MCF 10A (cell line): ENCODE measurements at regions not wholly inside any gene's neighbourhood (a gene's known extent, or its start where the extent isn't known, plus 50 kb on each side); places are given as distances from the start of the nearest gene placed in this dataset.

Experiments
- BruUV-seq: library from RNA; stranded (reverse); fragments of 400-500 nt; replicated peaks from 2 replicates; lab custom pipeline; 2021; lab: Mats Ljungman, UMichigan
- CTCF ChIA-PET: fragments of 300-600 bp; sonication (Branson Sonifier 250); formaldehyde crosslinking; extraction: SDS; loops from one replicate; lab custom pipeline; 2021; ENCODE audit warnings: antibody characterized with exemption, inconsistent platforms; lab: Yijun Ruan, JAX
- POLR2A ChIA-PET: fragments of 300-600, 350-650 bp; sonication (Branson Sonifier 250); formaldehyde crosslinking; extraction: SDS; loops from one replicate; lab custom pipeline; 2020; ENCODE audit warnings: antibody characterized with exemption, inconsistent platforms; lab: Yijun Ruan, JAX
- DNase-seq: peaks from one replicate; pipeline ENCODE4 v3.0.0-alpha.2; 2018; ENCODE audit not compliant: unreplicated experiment
- H3K27ac Mint-ChIP-seq: one replicate; pipeline ENCODE4 v1.8.0; 2022; ENCODE audit warnings: mild to moderate bottlenecking, low read depth, mixed read lengths; ENCODE audit not compliant: unreplicated experiment
- H3K27me3 Mint-ChIP-seq: one replicate; pipeline ENCODE4 v1.8.0; 2022; ENCODE audit warnings: mixed read lengths; ENCODE audit not compliant: insufficient read depth, unreplicated experiment
- H3K36me3 Mint-ChIP-seq: one replicate; pipeline ENCODE4 v1.8.0; 2022; ENCODE audit warnings: mild to moderate bottlenecking, moderate library complexity, mixed read lengths; ENCODE audit not compliant: insufficient read depth, unreplicated experiment
- H3K4me1 Mint-ChIP-seq: one replicate; pipeline ENCODE4 v1.8.0; 2022; ENCODE audit warnings: mixed read lengths; ENCODE audit not compliant: insufficient read depth, unreplicated experiment
- H3K4me3 Mint-ChIP-seq: one replicate; pipeline ENCODE4 v1.8.0; 2022; ENCODE audit warnings: mild to moderate bottlenecking, moderate library complexity, mixed read lengths; ENCODE audit not compliant: unreplicated experiment
- H3K9me3 Mint-ChIP-seq: one replicate; pipeline ENCODE4 v1.8.0; 2022; ENCODE audit warnings: mixed read lengths; ENCODE audit not compliant: unreplicated experiment
- intact Hi-C: fragments of 100-400 bp; cut with micrococcal nuclease; formaldehyde crosslinking; loops from 2 replicates; pipeline ENCODE4 v1.14.1; 2022
- TF ChIP-seq, protein P1 (sequence below): fragments of 200-600 bp; IDR thresholded peaks from one replicate; pipeline ENCODE4 v1.8.0; 2022; ENCODE audit warnings: antibody characterized with exemption, mild to moderate bottlenecking; ENCODE audit not compliant: unreplicated experiment

DNA sequence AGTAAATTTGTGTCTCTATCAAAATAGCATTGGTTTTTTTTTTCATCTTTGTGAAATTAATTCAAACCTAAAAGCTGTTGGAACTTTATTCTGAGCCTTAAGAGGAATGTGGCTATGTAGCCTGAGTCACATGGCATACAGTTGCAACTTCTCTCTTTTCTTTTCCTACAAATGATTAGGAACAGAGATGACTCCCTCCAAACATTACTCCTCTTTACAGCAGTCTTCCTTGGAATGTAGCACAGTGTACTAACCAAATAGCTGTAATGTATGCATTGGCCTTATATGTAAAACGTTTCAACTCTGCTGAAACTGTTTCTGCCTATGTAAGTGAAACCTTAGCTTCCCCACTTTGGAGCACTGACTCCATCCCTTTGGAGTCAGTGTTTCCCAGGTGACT lies 100.9 kb upstream of the MAP1B start:
- no peaks in the 10 kb centered on the region for H3K9me3 Mint-ChIP-seq
- POLR2A ChIA-PET: interaction anchor here (1.0 kb wide), 1 partner anchor 9 kb away, joined by 3 read pairs; no protein-coding TSS in a partner anchor

DNA sequence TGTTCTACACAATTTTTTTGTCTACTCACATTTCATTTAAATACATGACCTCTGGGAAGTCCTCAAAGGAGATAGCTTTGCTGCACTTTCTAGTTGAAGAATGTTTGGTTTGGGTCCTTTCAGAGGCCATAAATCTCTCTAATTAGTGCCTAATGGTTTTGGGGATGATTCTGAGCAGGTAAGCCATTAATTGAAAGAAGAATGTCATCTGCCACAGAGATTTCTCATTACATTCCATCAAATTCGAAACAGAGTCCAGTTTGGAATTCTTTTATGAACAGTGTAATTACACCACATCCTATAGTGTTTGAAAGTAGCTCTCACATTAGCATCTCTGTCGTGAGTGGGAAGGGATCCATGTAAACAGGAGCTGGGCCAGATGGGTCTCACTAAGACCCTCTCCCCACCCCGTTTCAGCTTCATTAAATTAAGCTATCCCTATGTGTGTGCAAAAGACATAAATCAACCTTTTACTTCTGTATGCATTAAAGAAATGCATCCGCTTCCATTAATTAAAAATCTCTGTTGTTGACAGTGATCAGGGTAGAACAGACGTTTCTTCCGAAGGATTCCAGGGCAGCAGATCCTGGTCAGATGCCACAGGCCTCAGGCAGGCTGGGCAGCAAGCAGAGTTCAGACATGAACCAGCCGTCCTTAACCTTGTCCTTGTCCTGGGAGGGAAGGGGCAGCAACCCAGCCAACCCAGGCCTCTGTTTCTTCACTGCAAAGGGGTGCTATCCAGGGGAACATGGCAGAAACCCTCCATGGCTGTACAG lies 99.8 kb upstream of the MAP1B start:
- CTCF ChIA-PET: interaction anchor here (1.2 kb wide), 1 partner anchor 11 kb away, joined by 5 read pairs; no protein-coding TSS in a partner anchor
- Mint-ChIP-seq H3K27ac (no peak overlapping the region), H3K4me1 (no peaks in the 10 kb centered on the region), H3K9me3 (no peaks in the 10 kb centered on the region), H3K36me3 (no peaks in the 10 kb centered on the region), H3K27me3 (peaks cover 20% of the 10 kb centered on the region), H3K4me3 (no peak overlapping the region)
- POLR2A ChIA-PET: no interaction called here
- TF ChIP-seq, protein P1, sequence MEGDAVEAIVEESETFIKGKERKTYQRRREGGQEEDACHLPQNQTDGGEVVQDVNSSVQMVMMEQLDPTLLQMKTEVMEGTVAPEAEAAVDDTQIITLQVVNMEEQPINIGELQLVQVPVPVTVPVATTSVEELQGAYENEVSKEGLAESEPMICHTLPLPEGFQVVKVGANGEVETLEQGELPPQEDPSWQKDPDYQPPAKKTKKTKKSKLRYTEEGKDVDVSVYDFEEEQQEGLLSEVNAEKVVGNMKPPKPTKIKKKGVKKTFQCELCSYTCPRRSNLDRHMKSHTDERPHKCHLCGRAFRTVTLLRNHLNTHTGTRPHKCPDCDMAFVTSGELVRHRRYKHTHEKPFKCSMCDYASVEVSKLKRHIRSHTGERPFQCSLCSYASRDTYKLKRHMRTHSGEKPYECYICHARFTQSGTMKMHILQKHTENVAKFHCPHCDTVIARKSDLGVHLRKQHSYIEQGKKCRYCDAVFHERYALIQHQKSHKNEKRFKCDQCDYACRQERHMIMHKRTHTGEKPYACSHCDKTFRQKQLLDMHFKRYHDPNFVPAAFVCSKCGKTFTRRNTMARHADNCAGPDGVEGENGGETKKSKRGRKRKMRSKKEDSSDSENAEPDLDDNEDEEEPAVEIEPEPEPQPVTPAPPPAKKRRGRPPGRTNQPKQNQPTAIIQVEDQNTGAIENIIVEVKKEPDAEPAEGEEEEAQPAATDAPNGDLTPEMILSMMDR: no peak
- intact Hi-C loops: no loop called here
- BruUV-seq: no TSS peak
- DNase-seq: no peak

More for the DNA sequence above, 100.9 kb upstream of the MAP1B start:
- no peaks in the 10 kb centered on the region for H3K4me1 Mint-ChIP-seq
- no TSS peak for BruUV-seq
- H3K27me3 Mint-ChIP-seq: peaks cover 31% of the 10 kb centered on the region
- H3K27ac Mint-ChIP-seq: no peak overlapping the region
- H3K36me3 Mint-ChIP-seq: no peaks in the 10 kb centered on the region
- TF ChIP-seq, protein P1: no peak
- CTCF ChIA-PET: no interaction called here
- intact Hi-C loops: no loop called here
- DNase-seq: no peak
- no peak overlapping the region for H3K4me3 Mint-ChIP-seq

DNA sequence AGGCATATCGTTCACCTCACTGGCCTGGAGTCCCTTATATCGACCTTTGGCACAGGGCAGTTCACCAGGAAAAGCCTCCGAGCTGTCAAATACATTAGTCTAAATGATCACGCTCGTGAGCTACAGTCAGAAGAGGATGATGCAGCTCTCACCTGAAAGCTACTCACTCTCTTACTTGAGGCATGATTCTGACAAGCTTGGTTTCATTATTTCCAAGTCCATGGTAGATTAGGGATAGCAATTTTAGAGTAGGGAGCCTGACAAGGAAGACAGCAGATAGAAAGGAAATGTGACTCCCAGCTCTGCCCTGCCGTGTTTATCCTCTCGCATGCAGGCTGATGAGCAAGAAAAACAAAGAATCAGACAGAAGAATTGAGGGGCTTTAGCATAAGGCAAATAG lies 98.0 kb upstream of the MAP1B start:
- DNase-seq: no peak
- ChIA-PET POLR2A (no interaction called here), CTCF (no interaction called here)
- intact Hi-C loops: no loop called here
- Mint-ChIP-seq H3K27me3 (peaks cover 2% of the 10 kb centered on the region), H3K27ac (no peak overlapping the region), H3K4me3 (no peak overlapping the region), H3K9me3 (no peaks in the 10 kb centered on the region), H3K4me1 (no peaks in the 10 kb centered on the region), H3K36me3 (no peaks in the 10 kb centered on the region)
- no TSS peak for BruUV-seq
- TF ChIP-seq, protein P1: no peak

DNA sequence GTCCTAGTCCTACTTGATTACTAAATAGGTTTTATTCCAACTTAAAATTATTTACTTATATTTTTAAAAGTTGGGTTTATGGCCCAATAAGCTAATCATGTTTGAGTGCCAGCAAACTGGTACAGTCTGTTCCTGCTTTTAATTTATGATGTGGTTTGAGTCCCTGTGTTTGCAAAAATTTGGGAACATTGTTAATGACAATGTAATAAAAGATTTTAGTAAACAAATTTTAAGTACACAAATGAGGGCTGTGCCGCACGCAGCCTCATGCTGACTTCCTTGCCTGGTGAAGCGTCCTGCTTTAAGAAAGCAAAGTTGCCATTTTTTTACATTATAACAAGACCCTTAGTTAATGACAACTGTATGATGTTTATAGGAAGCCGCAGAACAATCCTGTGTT lies 96.8 kb upstream of the MAP1B start:
- CTCF ChIA-PET: interaction anchor here (0.6 to 1.0 kb wide), 3 partner anchors 14 to 138 kb away, joined by 3 read pairs; no protein-coding TSS in a partner anchor

More for the DNA sequence above, 96.8 kb upstream of the MAP1B start:
- TF ChIP-seq, protein P1: no peak
- Mint-ChIP-seq H3K9me3 (no peaks in the 10 kb centered on the region), H3K4me3 (no peak overlapping the region), H3K36me3 (no peaks in the 10 kb centered on the region), H3K4me1 (peaks cover 8% of the 10 kb centered on the region), H3K27ac (no peak overlapping the region), H3K27me3 (no peaks in the 10 kb centered on the region)
- DNase-seq: no peak
- POLR2A ChIA-PET: no interaction called here
- BruUV-seq: no TSS peak
- intact Hi-C loops: no loop called here
